Smooth muscle cell (in vitro differentiated cells): ENCODE measurements at regions not wholly inside any gene's neighbourhood (a gene's known extent, or its start where the extent isn't known, plus 50 kb on each side); places are given as distances from the start of the nearest gene placed in this dataset.

Source experiments
- DNase-seq: peaks from one replicate; lab custom pipeline; 2025; ENCODE audit not compliant: unreplicated experiment; lab: John Stamatoyannopoulos, UW
- H2AFZ ChIP-seq: fragments of 200-600 bp; sonication (generic); 2 replicates; pipeline ENCODE4 v1.6.0; 2016; ENCODE audit warnings: antibody characterized with exemption, low read depth, mild to moderate bottlenecking
- H3F3A ChIP-seq: fragments of 200-600 bp; sonication (generic); 2 replicates; pipeline ENCODE4 v1.6.0; 2017; ENCODE audit warnings: antibody characterized with exemption, low read depth
- H3K27ac ChIP-seq: fragments of 200-600 bp; sonication (generic); 2 replicates; pipeline ENCODE4 v1.5.1; 2016; ENCODE audit warnings: low read depth, mild to moderate bottlenecking
- H3K27me3 ChIP-seq: fragments of 200-600 bp; sonication (generic); 2 replicates; pipeline ENCODE4 v1.6.1; 2016; ENCODE audit warnings: low read depth, mild to moderate bottlenecking
- H3K36me3 ChIP-seq: fragments of 200-600 bp; sonication (generic); 2 replicates; pipeline ENCODE4 v1.5.1; 2016; ENCODE audit warnings: low read depth
- H3K4me1 ChIP-seq: fragments of 200-600 bp; sonication (generic); 2 replicates; pipeline ENCODE4 v1.5.1; 2016; ENCODE audit warnings: low read depth
- H3K4me2 ChIP-seq: fragments of 200-600 bp; sonication (generic); 2 replicates; pipeline ENCODE4 v1.6.0; 2016; ENCODE audit warnings: mild to moderate bottlenecking
- H3K4me3 ChIP-seq: fragments of 200-600 bp; sonication (generic); 2 replicates; pipeline ENCODE4 v1.5.1; 2016; ENCODE audit warnings: mild to moderate bottlenecking
- H3K79me2 ChIP-seq: fragments of 200-600 bp; sonication (generic); 2 replicates; pipeline ENCODE4 v1.6.0; 2016; ENCODE audit warnings: low read depth, mild to moderate bottlenecking
- H3K9ac ChIP-seq: fragments of 200-600 bp; sonication (generic); 2 replicates; pipeline ENCODE4 v1.6.0; 2016; ENCODE audit warnings: low read depth
- H3K9me3 ChIP-seq: fragments of 200-600 bp; sonication (generic); replicated peaks from 2 replicates; pipeline ENCODE4 v1.5.1; 2016; ENCODE audit warnings: low read depth
- H4K20me1 ChIP-seq: fragments of 200-600 bp; sonication (generic); 2 replicates; pipeline ENCODE4 v1.6.0; 2016; ENCODE audit warnings: low read depth
- CTCF ChIP-seq: fragments of 200-600 bp; sonication (generic); IDR thresholded peaks from 2 replicates; pipeline ENCODE4 v1.5.1; 2017; ENCODE audit warnings: borderline replicate concordance, mild to moderate bottlenecking, antibody characterized with exemption; ENCODE audit not compliant: insufficient read depth, poor library complexity, severe bottlenecking
- WGBS: methylation state at CpG from one replicate; pipeline ENCODE4 v1.1.7; 2016; ENCODE audit warnings: low lambda C conversion rate; 5-methylcytosine and 5-hydroxymethylcytosine counted together

DNA sequence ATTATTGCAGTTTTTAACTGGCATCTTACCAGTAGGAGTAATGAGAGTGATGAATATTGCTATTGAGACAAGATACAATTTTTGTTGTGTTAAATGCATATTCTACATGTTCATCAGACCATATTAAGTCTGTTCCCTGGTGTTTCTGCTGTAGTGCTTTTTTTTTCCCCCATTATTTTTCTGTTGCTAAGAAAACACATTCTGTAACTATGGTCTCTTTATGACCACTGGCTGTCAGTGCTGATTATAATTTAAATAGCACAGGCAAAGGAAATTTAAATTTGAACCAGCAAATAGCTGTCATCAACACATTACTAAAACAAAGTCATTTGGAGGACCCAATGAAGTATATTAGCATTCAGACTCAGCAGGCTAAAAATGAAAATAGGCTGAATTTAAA is 98.3 kb upstream of the ANKRD50 start:
- no peak overlapping the region for H3K27ac ChIP-seq
- H3K36me3 ChIP-seq: no peaks in the 10 kb centered on the region
- no peaks in the 10 kb centered on the region for H3K79me2 ChIP-seq
- no peak overlapping the region for H3K4me2 ChIP-seq
- H2AFZ ChIP-seq: no peak overlapping the region
- no peaks in the 10 kb centered on the region for H4K20me1 ChIP-seq
- H3K4me3 ChIP-seq: no peak overlapping the region
- no peaks in the 10 kb centered on the region for H3K9me3 ChIP-seq
- no peaks in the 10 kb centered on the region for H3K4me1 ChIP-seq
- H3K27me3 ChIP-seq: no peaks in the 10 kb centered on the region
- no peaks in the 10 kb centered on the region for H3F3A ChIP-seq
- no peak for TF ChIP-seq CTCF
- DNase-seq: no peak
- H3K9ac ChIP-seq: no peak overlapping the region

GRCh38 chr4:124807421-124807820 is 94.9 kb upstream of the ANKRD50 start:
- Histone ChIP-seq H3F3A (no peaks in the 10 kb centered on the region), H3K27me3 (no peaks in the 10 kb centered on the region), H3K27ac (no peak overlapping the region), H3K4me3 (no peak overlapping the region), H3K4me2 (no peak overlapping the region), H2AFZ (no peak overlapping the region), H3K9ac (no peak overlapping the region), H3K79me2 (no peaks in the 10 kb centered on the region), H3K9me3 (no peaks in the 10 kb centered on the region), H4K20me1 (no peaks in the 10 kb centered on the region), H3K4me1 (no peaks in the 10 kb centered on the region), H3K36me3 (no peaks in the 10 kb centered on the region)
- WGBS: 78% methylated on average over 1 of the region's 1 CpG
- no peak for DNase-seq
- no peak for TF ChIP-seq CTCF

GRCh38 chr4:124806403-124806802 is 93.9 kb upstream of the ANKRD50 start:
- no peaks in the 10 kb centered on the region for H3K27me3 ChIP-seq
- no peak overlapping the region for H3K4me2 ChIP-seq
- H3K36me3 ChIP-seq: no peaks in the 10 kb centered on the region
- no peak overlapping the region for H2AFZ ChIP-seq
- H3K27ac ChIP-seq: no peak overlapping the region
- H3K9me3 ChIP-seq: no peaks in the 10 kb centered on the region
- no peaks in the 10 kb centered on the region for H3K4me1 ChIP-seq
- no peak overlapping the region for H3K9ac ChIP-seq
- no peaks in the 10 kb centered on the region for H3K79me2 ChIP-seq
- 95% methylated on average over 2 of the region's 2 CpGs for WGBS
- no peak for TF ChIP-seq CTCF
- no peak for DNase-seq
- H3F3A ChIP-seq: no peaks in the 10 kb centered on the region
- H3K4me3 ChIP-seq: no peak overlapping the region
- H4K20me1 ChIP-seq: no peaks in the 10 kb centered on the region

GRCh38 chr4:124804584-124804983 is 92.1 kb upstream of the ANKRD50 start:
- Histone ChIP-seq H3K4me1 (no peaks in the 10 kb centered on the region), H2AFZ (peak overlapping the region; percentile 57), H3K79me2 (no peaks in the 10 kb centered on the region), H4K20me1 (no peaks in the 10 kb centered on the region), H3K27me3 (no peaks in the 10 kb centered on the region), H3K9me3 (no peaks in the 10 kb centered on the region), H3F3A (no peaks in the 10 kb centered on the region), H3K4me3 (no peak overlapping the region), H3K27ac (no peak overlapping the region), H3K4me2 (no peak overlapping the region), H3K9ac (no peak overlapping the region), H3K36me3 (no peaks in the 10 kb centered on the region)
- no peak for TF ChIP-seq CTCF
- no peak for DNase-seq
